ENCODE measurements at regions not wholly inside any gene's neighbourhood (a gene's known extent, or its start where the extent isn't known, plus 50 kb on each side); places are given as distances from the start of the nearest gene placed in this dataset.

- no peak for DNase-seq
These were observed 148.2 kb downstream of the SLC38A6 start for GRCh38 chr14:61129168-61129745.

GRCh38 chr14:61128382-61129167 is 147.5 kb downstream of the SLC38A6 start:
- no peak for DNase-seq

DNA sequence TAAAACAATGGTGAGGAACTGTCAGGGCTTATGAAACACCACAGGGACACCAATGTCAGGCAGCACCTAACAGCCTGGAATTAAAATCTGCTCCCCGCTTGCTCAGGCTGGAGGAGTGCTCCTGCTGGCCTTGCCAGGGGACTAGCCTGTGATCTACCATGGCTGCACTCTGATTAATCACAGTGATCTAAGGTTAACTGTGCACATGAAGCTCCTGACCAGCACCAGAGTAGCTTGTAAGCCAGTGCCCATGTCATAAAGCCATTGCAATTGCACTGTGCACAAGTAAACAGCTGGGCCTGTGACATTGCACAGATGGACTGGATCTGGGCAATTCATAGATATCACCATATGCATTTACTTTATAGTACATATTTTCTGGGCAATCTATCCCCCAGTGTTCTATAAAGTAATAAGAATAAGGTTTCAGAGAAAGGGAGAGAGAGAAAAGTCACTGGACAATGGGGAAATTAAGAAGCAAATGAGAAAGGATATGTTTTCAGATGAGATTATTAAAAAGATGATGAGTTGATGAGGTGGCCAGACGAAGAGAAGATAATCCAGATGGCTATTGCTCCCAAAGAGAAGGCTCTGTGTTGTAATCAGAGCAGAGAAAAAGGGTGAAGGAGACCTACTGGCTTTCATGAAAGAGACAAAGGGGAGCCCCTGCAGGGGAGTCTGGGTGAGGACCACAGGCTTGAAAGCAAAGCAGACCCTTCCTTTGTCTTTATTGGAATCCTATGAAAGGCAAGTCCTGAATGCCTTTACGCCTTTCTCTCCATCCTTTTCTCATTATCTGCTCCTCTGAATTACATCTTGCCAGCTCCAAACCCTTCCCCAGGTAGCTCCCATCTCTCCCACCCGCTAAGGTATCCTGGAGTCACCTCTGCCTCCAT is 145.8 kb downstream of the SLC38A6 start:
- no peak for DNase-seq

DNA sequence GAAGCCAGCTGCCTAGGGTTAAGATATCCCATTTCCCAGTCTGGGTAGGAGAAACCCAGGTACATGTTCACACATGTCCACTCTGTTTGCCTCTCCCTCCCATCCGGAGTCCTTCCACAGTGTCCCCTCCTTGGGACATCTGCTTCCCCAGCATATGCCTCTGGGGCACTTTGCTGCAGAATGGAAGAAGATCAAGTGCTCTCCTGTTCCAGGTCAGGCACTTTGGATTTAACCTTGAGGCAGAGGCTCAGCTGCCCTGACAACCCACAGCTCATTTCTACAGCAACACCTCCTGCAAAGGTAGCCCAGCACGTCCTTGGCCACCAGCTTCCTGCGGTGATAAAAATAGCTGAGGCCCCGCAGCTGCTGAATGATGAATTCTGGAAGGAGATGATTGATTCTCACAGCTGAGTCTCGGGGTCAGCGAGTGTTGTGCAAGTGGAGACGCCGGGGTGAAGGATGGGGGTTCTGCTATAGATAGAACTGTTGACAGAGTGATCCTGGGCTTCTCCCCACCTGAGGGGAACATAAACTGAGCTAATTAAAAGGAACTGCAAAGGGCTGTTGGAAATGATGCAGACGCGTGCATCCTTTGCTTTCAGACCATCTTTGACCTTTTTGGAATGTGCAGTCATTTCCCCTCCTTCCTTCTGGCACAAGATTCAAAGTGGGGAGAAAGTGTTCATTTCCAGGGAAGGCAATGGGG is 145.0 kb downstream of the SLC38A6 start:
- no peak for DNase-seq

GRCh38 chr14:61125041-61125866 is 144.2 kb downstream of the SLC38A6 start:
- no peak for DNase-seq

- DNase-seq: no peak
These were observed 141.8 kb downstream of the SLC38A6 start for GRCh38 chr14:61122862-61123261.

DNA sequence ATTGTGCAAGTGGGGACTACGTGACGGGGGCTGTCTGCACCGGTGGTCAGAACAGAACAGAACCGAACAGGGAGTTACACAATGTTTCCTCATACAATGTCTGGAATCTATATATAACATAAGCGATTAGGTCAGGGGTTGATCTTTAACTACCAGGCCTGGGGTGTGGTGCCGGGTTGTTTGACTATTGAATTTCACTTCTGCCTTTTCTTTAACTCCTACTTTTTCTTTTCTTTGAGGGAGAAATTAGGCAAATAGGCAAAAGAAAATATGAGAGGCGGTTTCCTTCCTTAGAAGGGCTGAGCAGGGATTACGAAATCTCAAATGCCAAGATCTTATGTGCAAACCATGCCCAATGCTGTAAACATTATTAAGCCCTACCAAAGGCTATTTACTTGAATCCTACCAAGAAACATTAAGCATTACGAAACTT is 140.3 kb downstream of the SLC38A6 start:
- DNase-seq: no peak

DNA sequence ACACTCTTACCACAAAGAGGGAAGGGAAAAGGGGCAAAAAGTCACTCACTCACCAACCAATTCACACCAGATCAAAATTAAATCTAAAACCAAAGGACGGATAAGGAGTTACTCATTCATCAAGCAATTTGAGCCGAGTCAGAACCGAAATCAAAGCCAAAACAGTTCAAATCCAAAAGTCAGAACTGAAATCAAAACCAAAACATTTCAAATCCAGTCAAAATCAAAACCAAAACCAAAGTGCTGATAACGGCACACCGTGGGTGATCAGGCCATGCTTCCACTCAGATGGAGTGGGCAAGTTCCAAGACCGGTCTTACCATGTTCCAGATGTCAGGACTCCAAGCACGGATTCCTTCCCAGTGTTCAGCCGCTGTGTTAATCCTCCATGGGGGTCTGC is 139.5 kb downstream of the SLC38A6 start:
- no peak for DNase-seq

DNA sequence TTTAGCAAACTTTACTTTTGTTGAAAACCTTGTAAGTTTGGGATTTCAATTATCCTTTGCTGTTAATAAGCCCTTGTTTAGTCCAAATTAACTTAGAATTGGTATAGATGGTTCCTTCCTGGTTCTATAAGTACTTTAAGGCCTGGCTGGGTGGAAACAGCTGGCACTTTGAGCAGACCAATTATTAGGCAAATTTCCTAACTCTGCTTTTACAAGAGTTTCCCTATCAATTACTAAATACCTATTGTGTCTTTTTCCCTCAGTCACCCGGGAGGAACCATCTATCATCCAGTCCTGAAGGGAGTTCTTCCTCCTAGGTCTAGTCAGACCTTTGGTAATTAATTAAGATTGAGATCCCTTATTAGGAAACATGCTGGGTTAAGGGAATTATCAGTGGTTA is 138.0 kb downstream of the SLC38A6 start:
- no peak for DNase-seq

- no peak for DNase-seq
These were observed 135.3 kb downstream of the SLC38A6 start for GRCh38 chr14:61116369-61116768.

DNA sequence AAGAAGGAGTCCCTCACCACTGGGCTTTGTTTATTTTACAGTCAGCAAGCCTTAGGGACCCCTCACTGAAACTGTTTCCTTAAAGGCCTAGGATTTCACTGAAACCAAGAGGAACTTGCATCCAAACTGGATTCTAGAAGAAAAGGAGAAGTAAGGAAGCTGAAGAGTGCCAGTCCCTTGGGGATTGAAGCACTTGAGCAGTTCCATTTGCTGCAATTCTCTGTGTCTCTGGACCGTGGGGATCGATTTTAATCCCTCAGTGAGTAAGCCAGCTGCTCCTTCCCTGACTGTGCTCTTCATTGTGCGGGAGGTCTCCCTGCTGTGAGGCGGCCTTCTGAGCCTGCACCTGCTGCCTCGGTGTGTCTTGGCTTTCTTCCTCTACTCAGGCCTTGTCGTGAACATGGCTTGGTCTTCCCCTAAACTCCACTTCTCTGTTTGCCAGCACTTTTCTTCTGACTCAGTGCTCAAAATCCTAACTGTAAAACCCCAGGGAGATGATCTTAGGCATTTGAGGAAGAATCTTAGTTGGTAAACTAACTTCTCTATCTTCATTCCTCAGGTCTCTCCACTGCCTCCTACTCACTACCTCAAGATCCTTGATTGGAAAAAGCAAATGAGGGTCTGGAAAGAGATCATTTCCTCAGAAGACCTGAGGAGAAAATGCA is 132.6 kb downstream of the SLC38A6 start:
- no peak for DNase-seq

GRCh38 chr14:61112506-61112905 is 131.5 kb downstream of the SLC38A6 start:
- DNase-seq: no peak

- no peak for DNase-seq
These were observed 130.7 kb downstream of the SLC38A6 start for GRCh38 chr14:61111731-61112130.

DNA sequence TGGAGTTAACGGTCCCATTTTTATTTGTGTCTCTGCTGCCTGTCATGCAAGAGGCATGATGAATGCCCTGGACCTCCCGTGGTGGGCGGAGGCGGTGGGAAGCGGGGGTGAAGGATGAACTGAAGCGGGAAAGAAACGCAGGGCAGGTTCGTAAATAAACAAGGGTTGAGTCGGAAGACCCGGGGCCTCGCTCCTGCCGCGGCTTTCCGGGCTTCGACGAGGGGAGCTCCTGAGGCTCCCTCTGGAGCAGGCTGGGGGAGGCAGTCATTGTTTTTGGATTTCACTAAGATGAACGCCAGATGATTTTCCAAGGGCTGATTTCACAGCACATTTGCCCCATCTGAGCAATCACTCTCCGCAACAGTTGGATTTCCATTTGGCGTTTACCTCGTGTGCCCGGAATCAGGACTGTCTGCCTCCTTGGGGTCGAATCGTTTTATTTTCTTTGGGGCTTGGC is 130.2 kb downstream of the SLC38A6 start:
- DNase-seq: no peak

DNA sequence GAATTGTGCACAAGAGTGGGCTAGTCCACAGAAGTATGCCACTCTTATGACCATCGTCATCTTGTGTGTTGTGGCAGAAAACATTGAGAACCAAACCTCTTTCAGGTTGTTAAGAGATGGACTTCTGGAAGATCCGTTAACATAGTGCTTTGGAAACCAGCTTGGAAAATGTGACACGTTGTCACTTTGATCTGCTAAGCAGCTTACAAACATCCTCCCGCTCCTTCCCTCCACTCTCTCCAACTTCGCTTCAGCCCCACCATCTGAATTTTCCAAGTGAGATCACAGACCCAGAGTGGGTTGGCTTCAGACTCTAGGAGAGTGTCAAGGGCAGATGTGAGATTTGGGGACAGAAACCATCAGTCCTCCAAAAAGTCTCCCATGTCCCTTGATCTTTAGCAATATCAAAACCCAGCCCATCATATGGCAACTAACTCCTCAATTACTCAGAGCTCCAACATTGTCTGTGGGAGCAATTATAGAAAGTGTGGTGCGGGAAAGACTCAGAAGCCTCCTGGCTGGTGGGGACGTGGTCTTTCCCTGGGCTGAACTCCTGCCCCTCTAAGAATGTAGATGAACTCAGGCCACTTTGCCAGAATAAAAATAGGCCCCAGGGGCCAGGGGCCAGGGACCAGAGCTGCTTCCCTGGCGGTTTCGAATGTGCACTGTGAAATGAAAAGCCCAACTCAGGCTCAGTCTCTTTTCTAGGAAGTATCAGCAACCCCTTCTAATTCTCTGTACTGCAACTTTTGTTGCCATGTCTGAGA is 129.5 kb downstream of the SLC38A6 start:
- DNase-seq: no peak

- DNase-seq: no peak
These were observed 128.2 kb downstream of the SLC38A6 start for GRCh38 chr14:61109288-61109687.

- DNase-seq: no peak
These were observed 127.6 kb downstream of the SLC38A6 start for GRCh38 chr14:61108496-61109141.

DNA sequence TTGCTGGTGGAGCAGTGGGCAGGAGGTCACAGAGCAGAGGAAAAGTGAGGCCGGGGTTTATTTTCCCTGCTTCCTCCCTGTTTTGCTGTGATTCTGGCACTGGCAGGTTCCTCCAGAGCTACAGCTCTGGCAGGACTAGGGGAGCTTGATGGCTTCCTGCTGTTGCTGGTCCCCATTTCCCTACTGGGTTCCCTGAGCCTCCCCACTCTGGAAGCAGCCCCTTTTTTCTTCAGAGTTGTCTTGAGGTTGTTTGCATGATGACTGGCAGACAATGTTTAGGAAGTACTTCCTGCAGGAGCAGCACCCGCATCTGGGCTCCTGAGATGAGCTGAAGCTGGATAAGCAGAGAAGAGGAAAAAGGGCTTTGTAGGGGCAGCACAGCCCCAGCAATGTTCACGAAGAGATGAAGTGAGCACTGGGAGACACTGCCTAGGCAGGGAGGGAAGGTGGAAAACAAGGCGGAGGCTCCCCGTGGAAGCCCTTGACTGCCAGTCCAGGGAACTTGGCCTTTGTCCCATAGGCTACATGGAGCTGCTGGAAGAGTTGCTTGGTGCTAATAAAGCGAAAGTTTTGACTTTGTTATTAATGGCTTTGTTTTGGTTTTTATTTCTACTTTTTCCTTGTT is 126.9 kb downstream of the SLC38A6 start:
- no peak for DNase-seq

GRCh38 chr14:61106959-61107641 is 126.1 kb downstream of the SLC38A6 start:
- no peak for DNase-seq

Measured in stimulated activated CD4-positive, alpha-beta T cell treated with anti-CD3 and anti-CD28 coated beads, Interleukin-2, amount 100 ng/mL, for 48 hours (primary cell).